ENCODE measurements at regions not wholly inside any gene's neighbourhood (a gene's known extent, or its start where the extent isn't known, plus 50 kb on each side); places are given as distances from the start of the nearest gene placed in this dataset.
A peak's percentile ranks its signal among the peaks of the same experiment; 100 is the strongest.
"Not testable (repeated sequence)": the region's sequence is repeated elsewhere in the genome, so short reads cannot be mapped to it uniquely, and the experiment has no call there.

DNA sequence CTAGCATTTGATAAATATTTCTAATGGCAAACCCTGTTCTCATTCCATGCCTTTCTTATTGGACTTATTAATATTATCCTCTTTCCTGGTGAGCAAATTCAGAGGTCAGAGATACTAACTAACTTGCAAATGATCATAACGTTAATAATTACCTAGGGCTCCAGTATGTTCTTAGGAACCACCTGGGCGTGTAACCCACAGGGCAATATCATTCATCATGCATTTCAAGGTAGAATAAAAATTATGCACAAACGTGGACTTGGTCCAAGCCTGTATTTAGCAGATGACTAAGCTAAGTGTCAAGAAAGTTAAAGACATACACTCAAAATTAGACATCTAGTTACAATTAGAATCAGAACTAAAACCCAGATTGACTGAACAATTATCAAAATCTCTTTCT is 850.1 kb downstream of the TRIML1 start:
- TF ChIP-seq, protein P1, sequence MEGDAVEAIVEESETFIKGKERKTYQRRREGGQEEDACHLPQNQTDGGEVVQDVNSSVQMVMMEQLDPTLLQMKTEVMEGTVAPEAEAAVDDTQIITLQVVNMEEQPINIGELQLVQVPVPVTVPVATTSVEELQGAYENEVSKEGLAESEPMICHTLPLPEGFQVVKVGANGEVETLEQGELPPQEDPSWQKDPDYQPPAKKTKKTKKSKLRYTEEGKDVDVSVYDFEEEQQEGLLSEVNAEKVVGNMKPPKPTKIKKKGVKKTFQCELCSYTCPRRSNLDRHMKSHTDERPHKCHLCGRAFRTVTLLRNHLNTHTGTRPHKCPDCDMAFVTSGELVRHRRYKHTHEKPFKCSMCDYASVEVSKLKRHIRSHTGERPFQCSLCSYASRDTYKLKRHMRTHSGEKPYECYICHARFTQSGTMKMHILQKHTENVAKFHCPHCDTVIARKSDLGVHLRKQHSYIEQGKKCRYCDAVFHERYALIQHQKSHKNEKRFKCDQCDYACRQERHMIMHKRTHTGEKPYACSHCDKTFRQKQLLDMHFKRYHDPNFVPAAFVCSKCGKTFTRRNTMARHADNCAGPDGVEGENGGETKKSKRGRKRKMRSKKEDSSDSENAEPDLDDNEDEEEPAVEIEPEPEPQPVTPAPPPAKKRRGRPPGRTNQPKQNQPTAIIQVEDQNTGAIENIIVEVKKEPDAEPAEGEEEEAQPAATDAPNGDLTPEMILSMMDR (IDR thresholded peaks at IDR 0.05; ENCODE audit: insufficient read depth, low read depth, low read length): no peak

GRCh38 chr4:188992706-188993105 is 853.5 kb downstream of the TRIML1 start:
- no peak for DNase-seq (ENCODE audit: low read depth)
- H3K4me3 ChIP-seq (ENCODE audit: low read depth, low read length): no peak overlapping the region
- TF ChIP-seq, protein P1 (IDR thresholded peaks at IDR 0.05; ENCODE audit: insufficient read depth, low read depth, low read length): no peak

More for the DNA sequence above, 850.1 kb downstream of the TRIML1 start:
- H3K4me3 ChIP-seq (ENCODE audit: low read depth, low read length): no peak overlapping the region
- no peak for DNase-seq (ENCODE audit: low read depth)

DNA sequence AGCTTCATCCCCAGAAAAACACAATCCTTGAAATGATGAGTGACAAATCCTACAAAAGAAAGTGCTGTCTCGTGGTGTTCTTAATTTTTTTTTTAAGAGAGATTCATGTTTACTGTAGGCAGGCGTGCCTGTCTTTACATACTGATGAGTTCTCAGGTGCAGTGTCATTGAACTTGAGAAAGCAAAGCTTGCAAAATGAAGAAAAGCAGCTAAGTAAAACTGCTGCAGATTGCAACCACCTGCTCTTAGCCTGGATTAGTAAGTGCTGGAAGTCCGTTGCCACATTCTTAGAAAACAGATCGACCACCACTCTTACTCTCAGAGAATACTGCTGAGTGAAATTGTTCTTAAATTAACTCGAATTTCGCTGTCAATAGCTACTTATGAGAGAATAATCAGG is 854.6 kb downstream of the TRIML1 start:
- no peak overlapping the region for H3K4me3 ChIP-seq (ENCODE audit: low read depth, low read length)
- TF ChIP-seq, protein P1 (IDR thresholded peaks at IDR 0.05; ENCODE audit: insufficient read depth, low read depth, low read length): no peak
- no peak for DNase-seq (ENCODE audit: low read depth)

DNA sequence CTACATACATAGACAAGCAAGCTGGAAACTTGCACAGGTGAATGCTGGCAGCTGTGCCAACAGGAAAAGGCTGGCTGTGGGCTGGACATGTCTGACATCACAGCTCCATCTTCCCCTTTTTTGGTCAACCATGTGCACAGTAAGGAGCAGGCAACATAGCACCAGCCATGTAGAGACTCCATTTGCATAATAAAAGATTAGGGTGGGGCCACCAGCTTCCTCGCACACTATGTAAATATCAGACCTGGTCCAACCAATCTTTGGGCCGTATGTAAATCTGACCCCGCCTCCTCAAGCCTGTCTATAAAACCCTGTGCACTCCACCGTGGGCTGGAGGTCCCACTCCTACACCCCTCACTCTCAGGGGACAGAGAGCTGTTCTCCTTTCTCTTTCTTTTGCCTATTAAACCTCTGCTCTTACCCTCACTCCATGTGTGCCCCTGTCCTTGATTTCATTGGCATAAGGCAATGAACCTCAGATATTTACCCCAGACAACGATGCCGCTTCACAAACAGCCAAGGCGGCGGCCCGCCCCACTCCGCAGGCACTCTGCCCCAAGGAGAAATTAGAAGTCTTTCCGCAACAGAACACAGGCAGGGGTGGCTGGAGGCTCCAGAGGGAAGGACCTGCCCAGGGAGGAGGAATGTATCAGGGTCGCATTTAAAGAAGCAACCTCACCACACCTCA is 862.2 kb downstream of the TRIML1 start:
- no peak for DNase-seq (ENCODE audit: low read depth)
- H3K4me3 ChIP-seq (ENCODE audit: low read depth, low read length): no peak overlapping the region
- TF ChIP-seq, protein P1 (IDR thresholded peaks at IDR 0.05; ENCODE audit: insufficient read depth, low read depth, low read length): no peak

DNA sequence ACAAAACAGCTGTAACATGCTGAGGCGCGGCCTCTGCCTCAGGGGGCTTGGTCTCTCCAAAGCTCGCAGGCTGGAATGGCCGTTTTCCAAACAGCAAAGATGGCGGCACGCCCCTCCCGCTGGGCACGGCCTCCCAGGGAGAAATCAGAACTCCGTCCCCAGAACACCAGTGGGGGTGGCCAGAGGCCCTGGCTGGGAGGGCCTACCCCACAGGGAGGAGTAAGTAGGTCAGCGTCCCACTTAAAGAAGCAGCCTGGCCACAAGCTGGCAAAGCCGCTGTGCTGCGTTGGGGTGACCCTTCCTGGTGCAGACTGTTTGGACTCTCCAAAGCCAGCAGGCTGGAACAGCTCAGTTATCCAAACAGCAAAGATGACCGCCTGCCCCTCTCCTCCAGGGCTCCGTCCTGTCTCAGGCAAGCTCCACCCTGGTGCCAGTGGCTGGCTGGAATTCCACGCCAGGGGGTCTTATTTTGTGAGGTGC is 862.8 kb downstream of the TRIML1 start:
- no peak overlapping the region for H3K4me3 ChIP-seq (ENCODE audit: low read depth, low read length)
- no peak for DNase-seq (ENCODE audit: low read depth)
- TF ChIP-seq, protein P1 (IDR thresholded peaks at IDR 0.05; ENCODE audit: insufficient read depth, low read depth, low read length): no peak

- no peak for DNase-seq (ENCODE audit: low read depth)
- H3K4me3 ChIP-seq (ENCODE audit: low read depth, low read length): no peak overlapping the region
- TF ChIP-seq, protein P1 (IDR thresholded peaks at IDR 0.05; ENCODE audit: insufficient read depth, low read depth, low read length): no peak
These were observed 863.2 kb downstream of the TRIML1 start for GRCh38 chr4:189002475-189002874.

DNA sequence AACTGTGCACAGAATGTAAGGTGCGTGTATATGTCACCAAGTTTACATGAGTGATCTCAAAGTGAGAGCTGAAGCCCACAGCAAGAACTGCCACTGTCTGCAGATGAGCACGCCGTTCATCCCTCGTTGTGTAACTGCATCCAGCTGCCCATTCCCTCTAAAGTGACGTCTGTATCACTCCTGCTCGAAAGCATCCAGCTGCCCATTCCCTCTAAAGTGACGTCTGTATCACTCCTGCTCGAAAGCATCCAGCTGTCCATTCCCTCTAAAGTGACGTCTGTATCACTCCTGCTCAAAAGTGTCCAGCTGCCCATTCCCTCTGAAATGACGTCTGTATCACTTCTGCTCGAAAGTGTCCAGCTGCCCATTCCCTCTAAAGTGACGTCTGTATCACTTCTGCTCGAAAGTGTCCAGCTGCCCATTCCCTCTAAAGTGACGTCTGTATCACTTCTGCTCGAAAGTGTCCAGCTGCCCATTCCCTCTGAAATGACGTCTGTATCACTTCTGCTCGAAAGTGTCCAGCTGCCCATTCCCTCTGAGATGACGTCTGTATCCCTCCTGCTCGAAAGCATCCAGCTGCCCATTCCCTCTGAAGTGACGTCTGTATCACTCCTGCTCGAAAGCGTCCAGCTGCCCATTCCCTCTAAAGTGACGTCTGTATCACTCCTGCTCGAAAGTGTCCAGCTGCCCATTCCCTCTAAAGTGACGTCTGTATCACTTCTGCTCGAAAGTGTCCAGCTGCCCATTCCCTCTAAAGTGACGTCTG is 871.4 kb downstream of the TRIML1 start:
- peak; percentile 75 for DNase-seq (ENCODE audit: low read depth)
- H3K4me3 ChIP-seq (ENCODE audit: low read depth, low read length): not testable (repeated sequence)
